WTC11 (cell line): ENCODE measurements at regions not wholly inside any gene's neighbourhood (a gene's known extent, or its start where the extent isn't known, plus 50 kb on each side); places are given as distances from the start of the nearest gene placed in this dataset.

Experiments used
- ATAC-seq: fragments of 200-7000 bp; cut with Tn5 transposase; 2 replicates; pipeline ENCODE4 v1.10.0; 2021; ENCODE audit warnings: mild to moderate bottlenecking, moderate library complexity
- CTCF ChIA-PET: fragments of 300-600 bp; sonication (Branson Sonifier 250); formaldehyde crosslinking; loops from one replicate; lab custom pipeline; 2021; ENCODE audit warnings: antibody characterized with exemption; lab: Charles Lee
- POLR2A ChIA-PET: fragments of 350-600 bp; sonication (Branson Sonifier 250); formaldehyde crosslinking; loops from one replicate; lab custom pipeline; 2021; ENCODE audit warnings: antibody characterized with exemption; lab: Charles Lee
- DNase-seq: peaks from one replicate; pipeline ENCODE4 v3.0.0; 2021; ENCODE audit warnings: low spot score
- H3K27ac Mint-ChIP-seq: 2 replicates; pipeline ENCODE4 v1.8.0; 2021; ENCODE audit warnings: mixed read lengths
- H3K27me3 Mint-ChIP-seq: 2 replicates; pipeline ENCODE4 v1.8.0; 2021; ENCODE audit warnings: low read depth, mild to moderate bottlenecking, moderate library complexity, mixed read lengths
- H3K36me3 Mint-ChIP-seq: 2 replicates; pipeline ENCODE4 v1.8.0; 2021; ENCODE audit warnings: mixed read lengths
- H3K4me1 Mint-ChIP-seq: 2 replicates; pipeline ENCODE4 v1.8.0; 2022; ENCODE audit warnings: mixed read lengths
- H3K4me3 Mint-ChIP-seq: 2 replicates; pipeline ENCODE4 v1.8.0; 2021; ENCODE audit warnings: mild to moderate bottlenecking, moderate library complexity, mixed read lengths
- H3K9me3 Mint-ChIP-seq: 2 replicates; pipeline ENCODE4 v1.8.0; 2021; ENCODE audit warnings: mixed read lengths
- AFF4 ChIP-seq: sonication (generic); formaldehyde crosslinking; IDR thresholded peaks from 2 replicates; pipeline ENCODE4 v1.8.1; 2023; ENCODE audit warnings: mild to moderate bottlenecking, missing genetic modification reagents, borderline replicate concordance
- ATF1 ChIP-seq: sonication (generic); formaldehyde crosslinking; IDR thresholded peaks from 2 replicates; pipeline ENCODE4 v1.8.1; 2023; ENCODE audit warnings: mild to moderate bottlenecking, moderate library complexity, missing genetic modification reagents
- ATF6 ChIP-seq: sonication (generic); formaldehyde crosslinking; IDR thresholded peaks from 2 replicates; pipeline ENCODE4 v1.8.1; 2023; ENCODE audit warnings: mild to moderate bottlenecking, missing genetic modification reagents
- E2F1 ChIP-seq: sonication (generic); formaldehyde crosslinking; IDR thresholded peaks from 2 replicates; pipeline ENCODE4 v1.8.0; 2022; ENCODE audit warnings: mild to moderate bottlenecking, missing genetic modification reagents
- E2F5 ChIP-seq: sonication (generic); formaldehyde crosslinking; IDR thresholded peaks from 2 replicates; pipeline ENCODE4 v1.8.1; 2022; ENCODE audit warnings: mild to moderate bottlenecking, moderate library complexity, missing genetic modification reagents
- ETV6 ChIP-seq: sonication (generic); formaldehyde crosslinking; IDR thresholded peaks from 2 replicates; pipeline ENCODE4 v1.8.1; 2022; ENCODE audit warnings: mild to moderate bottlenecking, missing genetic modification reagents
- FOXP1 ChIP-seq: sonication (generic); formaldehyde crosslinking; IDR thresholded peaks from 2 replicates; pipeline ENCODE4 v1.8.0; 2022; ENCODE audit warnings: missing genetic modification reagents, mild to moderate bottlenecking, moderate library complexity, borderline replicate concordance
- HMGXB4 ChIP-seq: sonication (generic); formaldehyde crosslinking; IDR thresholded peaks from 2 replicates; pipeline ENCODE4 v1.8.1; 2023; ENCODE audit warnings: mild to moderate bottlenecking, moderate library complexity, missing genetic modification reagents
- MYBL2 ChIP-seq: sonication (generic); formaldehyde crosslinking; IDR thresholded peaks from 2 replicates; pipeline ENCODE4 v1.8.1; 2023; ENCODE audit warnings: mild to moderate bottlenecking, moderate library complexity, missing genetic modification reagents
- NFATC4 ChIP-seq: fragments of 250-450 bp; sonication (Bioruptor Pico); IDR thresholded peaks from 2 replicates; pipeline ENCODE4 v1.9.0; 2021; ENCODE audit warnings: mild to moderate bottlenecking
- PREB ChIP-seq: sonication (generic); formaldehyde crosslinking; IDR thresholded peaks from 2 replicates; pipeline ENCODE4 v1.8.1; 2022; ENCODE audit warnings: mild to moderate bottlenecking, missing genetic modification reagents, moderate library complexity, borderline replicate concordance
- USF1 ChIP-seq: sonication (generic); formaldehyde crosslinking; IDR thresholded peaks from 2 replicates; pipeline ENCODE4 v1.8.0; 2022; ENCODE audit warnings: mild to moderate bottlenecking, missing genetic modification reagents
- ZNF121 ChIP-seq: sonication (generic); formaldehyde crosslinking; IDR thresholded peaks from 2 replicates; pipeline ENCODE4 v1.8.0; 2023; ENCODE audit warnings: missing genetic modification reagents
- ZNF232 ChIP-seq: sonication (generic); formaldehyde crosslinking; IDR thresholded peaks from 2 replicates; pipeline ENCODE4 v1.8.0; 2022; ENCODE audit warnings: mild to moderate bottlenecking, missing genetic modification reagents
- ZNF396 ChIP-seq: fragments of 250-450 bp; sonication (Bioruptor Pico); IDR thresholded peaks from 2 replicates; pipeline ENCODE4 v1.8.0; 2021; ENCODE audit warnings: mild to moderate bottlenecking, moderate library complexity, borderline replicate concordance
- ZNF532 ChIP-seq: fragments of 250-450 bp; sonication (Bioruptor Pico); IDR thresholded peaks from 2 replicates; pipeline ENCODE4 v1.9.0; 2021; ENCODE audit warnings: mild to moderate bottlenecking, borderline replicate concordance

GRCh38 chr9:75658301-75658905, 232.1 kb upstream of the PCSK5 start (continued):
- no peak for TF ChIP-seq AFF4 (CRISPR knock-in tag)
- TF ChIP-seq ZNF232 (CRISPR knock-in tag), result no peak
- TF ChIP-seq MYBL2, result no peak

- H3K4me3 Mint-ChIP-seq, result no peak overlapping the region
- H3K4me1 Mint-ChIP-seq, result peaks cover under 1% of the 10 kb centered on the region
- H3K27me3 Mint-ChIP-seq, result no peaks in the 10 kb centered on the region
- no peaks in the 10 kb centered on the region for H3K36me3 Mint-ChIP-seq
- CTCF ChIA-PET, result no interaction called here
- TF ChIP-seq ETV6 (no peak), ZNF396 (CRISPR knock-in tag) (no peak), PREB (CRISPR knock-in tag) (no peak), E2F5 (CRISPR knock-in tag) (no peak), ZNF121 (CRISPR knock-in tag) (no peak), ATF1 (CRISPR knock-in tag) (no peak), FOXP1 (CRISPR knock-in tag) (no peak), USF1 (CRISPR knock-in tag) (no peak)
- POLR2A ChIA-PET, result no interaction called here
- DNase-seq (no peak), ATAC-seq (no peak)
- no peak overlapping the region for H3K27ac Mint-ChIP-seq
- peaks cover 2% of the 10 kb centered on the region; the same call in 1 of the 2 replicates for H3K9me3 Mint-ChIP-seq
These were observed 225.9 kb upstream of the PCSK5 start for GRCh38 chr9:75664597-75664996.

- CTCF ChIA-PET, result no interaction called here
- H3K4me3 Mint-ChIP-seq, result no peak overlapping the region
- H3K27ac Mint-ChIP-seq, result no peak overlapping the region
- H3K27me3 Mint-ChIP-seq, result no peaks in the 10 kb centered on the region
- ATAC-seq (no peak), DNase-seq (no peak)
- POLR2A ChIA-PET, result no interaction called here
- H3K4me1 Mint-ChIP-seq, result peaks cover 9% of the 10 kb centered on the region
- no peaks in the 10 kb centered on the region for H3K9me3 Mint-ChIP-seq
- no peaks in the 10 kb centered on the region for H3K36me3 Mint-ChIP-seq
- TF ChIP-seq ZNF532 (CRISPR knock-in tag), result no peak
- TF ChIP-seq NFATC4 (CRISPR knock-in tag), result no peak
- no peak for TF ChIP-seq HMGXB4 (CRISPR knock-in tag)
- TF ChIP-seq ATF6 (CRISPR knock-in tag), result no peak
- no peak for TF ChIP-seq E2F1 (CRISPR knock-in tag)
These were observed 223.5 kb upstream of the PCSK5 start for GRCh38 chr9:75666856-75667554.
